22Rv1 (cell line): ENCODE measurements at regions not wholly inside any gene's neighbourhood (a gene's known extent, or its start where the extent isn't known, plus 50 kb on each side); places are given as distances from the start of the nearest gene placed in this dataset.

ENCODE experiments used
- ZFX ChIP-seq: fragments of 450-650 bp; IDR thresholded peaks from 2 replicates; pipeline ENCODE4 v1.6.1; 2017; ENCODE audit warnings: antibody characterized with exemption, borderline replicate concordance
- TF ChIP-seq, protein P1 (sequence below): fragments of 450-650 bp; IDR thresholded peaks from 2 replicates; pipeline ENCODE4 v1.5.1; 2017; ENCODE audit warnings: mild to moderate bottlenecking

DNA sequence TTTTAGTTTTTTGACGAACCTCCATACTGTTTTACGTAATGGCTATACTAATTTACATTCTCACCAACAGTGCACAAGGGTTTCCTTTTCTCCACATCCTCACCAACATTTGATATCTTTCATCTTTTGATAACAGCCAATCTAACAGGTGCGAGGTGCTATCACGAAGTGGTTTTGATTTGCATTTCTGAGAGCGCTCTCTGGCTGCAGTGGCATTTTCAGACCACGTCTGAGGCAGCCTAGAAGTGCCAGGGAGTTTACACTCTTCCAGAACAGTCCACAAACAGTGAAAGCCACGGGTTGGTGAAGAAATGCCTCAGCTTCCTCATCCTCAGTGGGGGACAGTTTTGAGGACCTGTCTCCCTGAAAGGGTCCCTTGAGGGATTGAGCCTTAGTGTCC lies 471.0 kb downstream of the BCOR start:
- TF ChIP-seq, protein P1, sequence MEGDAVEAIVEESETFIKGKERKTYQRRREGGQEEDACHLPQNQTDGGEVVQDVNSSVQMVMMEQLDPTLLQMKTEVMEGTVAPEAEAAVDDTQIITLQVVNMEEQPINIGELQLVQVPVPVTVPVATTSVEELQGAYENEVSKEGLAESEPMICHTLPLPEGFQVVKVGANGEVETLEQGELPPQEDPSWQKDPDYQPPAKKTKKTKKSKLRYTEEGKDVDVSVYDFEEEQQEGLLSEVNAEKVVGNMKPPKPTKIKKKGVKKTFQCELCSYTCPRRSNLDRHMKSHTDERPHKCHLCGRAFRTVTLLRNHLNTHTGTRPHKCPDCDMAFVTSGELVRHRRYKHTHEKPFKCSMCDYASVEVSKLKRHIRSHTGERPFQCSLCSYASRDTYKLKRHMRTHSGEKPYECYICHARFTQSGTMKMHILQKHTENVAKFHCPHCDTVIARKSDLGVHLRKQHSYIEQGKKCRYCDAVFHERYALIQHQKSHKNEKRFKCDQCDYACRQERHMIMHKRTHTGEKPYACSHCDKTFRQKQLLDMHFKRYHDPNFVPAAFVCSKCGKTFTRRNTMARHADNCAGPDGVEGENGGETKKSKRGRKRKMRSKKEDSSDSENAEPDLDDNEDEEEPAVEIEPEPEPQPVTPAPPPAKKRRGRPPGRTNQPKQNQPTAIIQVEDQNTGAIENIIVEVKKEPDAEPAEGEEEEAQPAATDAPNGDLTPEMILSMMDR: no peak
- no peak for TF ChIP-seq ZFX
